ENCODE measurements at regions not wholly inside any gene's neighbourhood (a gene's known extent, or its start where the extent isn't known, plus 50 kb on each side); places are given as distances from the start of the nearest gene placed in this dataset.

- no peaks in the 10 kb centered on the region for H3K36me3 ChIP-seq (replicated peaks in 1 of 2; ENCODE audit: insufficient read depth in 1 of 2, low read depth in 2 of 2)
- no peak for DNase-seq
- intact Hi-C loops (cut with DNase I) = no loop called here
- TF ChIP-seq CTCF (IDR thresholded peaks at IDR 0.05) (no peak), POLR2A (IDR thresholded peaks at IDR 0.05) (no peak)
- H3K27ac ChIP-seq = no peak overlapping the region
- no peak overlapping the region for H3K4me3 ChIP-seq
- ATAC-seq = no peak
- H3K9me3 ChIP-seq = no peaks in the 10 kb centered on the region
- H3K4me1 ChIP-seq = no peaks in the 10 kb centered on the region
- no peaks in the 10 kb centered on the region for H3K27me3 ChIP-seq
- WGBS, 2 donors = 73% methylated on average over 5 of the region's 5 CpGs
Observed at GRCh38 chr6:150312395-150312794, 56.4 kb upstream of the IYD start.

- 85 to 87% methylated on average over 7 of the region's 7 CpGs for WGBS, 2 donors
- no peak for ATAC-seq
- no peaks in the 10 kb centered on the region for H3K36me3 ChIP-seq (replicated peaks in 1 of 2; ENCODE audit: insufficient read depth in 1 of 2, low read depth in 2 of 2)
- H3K4me1 ChIP-seq = no peaks in the 10 kb centered on the region
- no peak for TF ChIP-seq CTCF (IDR thresholded peaks at IDR 0.05)
- TF ChIP-seq POLR2A (IDR thresholded peaks at IDR 0.05) = no peak
- H3K4me3 ChIP-seq = no peak overlapping the region
- no peak overlapping the region for H3K27ac ChIP-seq
- no peak for DNase-seq
- intact Hi-C loops (cut with DNase I) = no loop called here
- no peaks in the 10 kb centered on the region for H3K9me3 ChIP-seq
- no peaks in the 10 kb centered on the region for H3K27me3 ChIP-seq
Observed at GRCh38 chr6:150312844-150313584, 55.8 kb upstream of the IYD start.

GRCh38 chr6:150313781-150314180 is 55.0 kb upstream of the IYD start:
- Histone ChIP-seq H3K27ac (no peak overlapping the region), H3K27me3 (no peaks in the 10 kb centered on the region), H3K36me3 (replicated peaks in 1 of 2; ENCODE audit: insufficient read depth in 1 of 2, low read depth in 2 of 2) (no peaks in the 10 kb centered on the region), H3K4me3 (no peak overlapping the region), H3K4me1 (no peaks in the 10 kb centered on the region), H3K9me3 (no peaks in the 10 kb centered on the region)
- DNase-seq (no peak), ATAC-seq (no peak)
- intact Hi-C loops (cut with DNase I) = no loop called here
- 59 to 60% methylated on average over 2 of the region's 2 CpGs for WGBS, 2 donors
- TF ChIP-seq CTCF (IDR thresholded peaks at IDR 0.05) (no peak), POLR2A (IDR thresholded peaks at IDR 0.05) (no peak)

GRCh38 chr6:150314230-150315188 is 54.3 kb upstream of the IYD start:
- Histone ChIP-seq H3K4me1 (no peaks in the 10 kb centered on the region), H3K4me3 (no peak overlapping the region), H3K27me3 (no peaks in the 10 kb centered on the region), H3K9me3 (no peaks in the 10 kb centered on the region), H3K27ac (no peak overlapping the region), H3K36me3 (replicated peaks in 1 of 2; ENCODE audit: insufficient read depth in 1 of 2, low read depth in 2 of 2) (no peaks in the 10 kb centered on the region)
- no peak for DNase-seq
- no peak for ATAC-seq
- WGBS, 2 donors = 58 to 70% methylated on average over 5 of the region's 5 CpGs
- TF ChIP-seq CTCF (IDR thresholded peaks at IDR 0.05) (no peak), POLR2A (IDR thresholded peaks at IDR 0.05) (no peak)
- intact Hi-C loops (cut with DNase I) = no loop called here

Data from body of pancreas (tissue), 4 donors.